GM19468 (cell line): ENCODE measurements at regions not wholly inside any gene's neighbourhood (a gene's known extent, or its start where the extent isn't known, plus 50 kb on each side); places are given as distances from the start of the nearest gene placed in this dataset.
"Not testable (repeated sequence)": the region's sequence is repeated elsewhere in the genome, so short reads cannot be mapped to it uniquely, and the experiment has no call there.

Source experiments
- ATAC-seq: cut with Tn5 transposase; IDR thresholded peaks from one replicate; pipeline ENCODE4 v1.9.1; 2021; ENCODE audit warnings: mild to moderate bottlenecking, moderate library complexity, moderate number of reproducible peaks; ENCODE audit not compliant: unreplicated experiment; ENCODE audit errors: extremely low read depth

DNA sequence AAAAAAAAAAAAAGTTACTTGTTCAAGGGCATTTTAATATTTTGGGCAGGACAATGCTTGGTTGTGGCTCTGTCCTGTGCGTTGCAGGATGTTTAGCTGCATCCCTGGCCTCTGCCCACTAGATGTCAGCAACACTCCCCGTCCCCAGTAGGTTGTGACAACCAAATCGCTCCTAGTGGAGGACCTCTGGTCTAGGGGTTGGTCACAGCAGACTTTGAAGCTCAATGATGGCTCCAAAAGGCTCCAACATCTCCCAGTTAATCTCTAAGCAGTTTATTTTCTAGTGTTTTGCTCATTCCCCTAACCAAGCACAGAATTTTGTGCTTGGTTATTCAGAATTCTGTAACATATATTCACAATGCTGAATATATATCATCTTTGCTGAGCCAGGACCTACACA, 67.0 kb downstream of the CHRNA1 start:
- ATAC-seq = peak; percentile 79

- ATAC-seq = no peak
Measured at GRCh38 chr2:174694920-174695319, 69.4 kb downstream of the CHRNA1 start.

DNA sequence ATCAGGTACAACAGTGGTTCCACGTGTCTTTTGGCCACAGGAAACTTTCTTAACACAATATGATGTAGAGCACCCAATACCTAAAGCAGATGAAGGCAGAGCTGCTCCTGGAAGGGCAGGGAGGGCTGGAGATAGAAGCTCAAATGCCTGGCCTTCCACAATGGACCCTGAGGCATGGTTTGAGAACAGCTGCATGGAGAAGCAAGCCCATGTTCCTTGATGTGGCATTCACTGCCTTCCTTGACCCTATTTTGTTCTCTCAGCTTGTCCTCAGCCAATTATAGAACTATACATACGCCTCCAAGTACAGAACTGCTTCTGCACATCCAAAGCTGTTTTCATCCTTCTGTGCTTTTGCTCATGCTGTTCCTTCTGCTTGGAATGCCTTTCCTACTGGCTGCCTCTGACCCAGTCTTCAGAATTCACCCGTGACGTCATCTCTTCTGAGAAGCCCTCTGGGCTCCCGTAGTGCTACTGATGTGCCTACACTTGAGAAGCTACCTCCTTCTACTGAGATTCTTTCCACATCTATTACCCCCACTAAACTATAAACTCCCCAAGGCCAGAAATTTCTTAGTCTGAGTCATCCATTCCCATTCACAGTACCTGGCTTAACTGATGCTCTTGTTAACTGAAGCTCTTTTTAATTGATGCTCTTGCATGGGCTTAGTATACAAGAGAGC, 69.9 kb downstream of the CHRNA1 start:
- ATAC-seq = no peak

DNA sequence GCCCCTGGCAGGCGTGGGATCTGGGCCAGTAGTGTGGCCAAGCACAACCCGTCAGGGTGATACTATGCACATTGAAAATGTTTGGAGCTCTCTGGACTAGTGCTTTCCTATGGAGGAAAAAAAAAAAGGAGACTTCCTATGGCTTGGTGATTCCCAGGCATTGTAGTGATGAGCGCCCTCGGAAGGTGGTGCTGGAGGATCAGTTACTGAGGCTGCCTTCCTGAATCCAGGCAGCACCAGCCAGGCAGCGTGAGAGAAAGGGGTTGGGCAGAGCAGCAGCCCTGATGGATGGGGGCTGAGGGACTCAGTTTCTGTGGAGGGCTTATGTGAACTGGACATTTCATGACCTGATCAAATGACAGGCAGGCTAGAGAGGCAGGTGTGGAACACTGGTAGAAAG, 70.9 kb downstream of the CHRNA1 start:
- ATAC-seq = no peak

DNA sequence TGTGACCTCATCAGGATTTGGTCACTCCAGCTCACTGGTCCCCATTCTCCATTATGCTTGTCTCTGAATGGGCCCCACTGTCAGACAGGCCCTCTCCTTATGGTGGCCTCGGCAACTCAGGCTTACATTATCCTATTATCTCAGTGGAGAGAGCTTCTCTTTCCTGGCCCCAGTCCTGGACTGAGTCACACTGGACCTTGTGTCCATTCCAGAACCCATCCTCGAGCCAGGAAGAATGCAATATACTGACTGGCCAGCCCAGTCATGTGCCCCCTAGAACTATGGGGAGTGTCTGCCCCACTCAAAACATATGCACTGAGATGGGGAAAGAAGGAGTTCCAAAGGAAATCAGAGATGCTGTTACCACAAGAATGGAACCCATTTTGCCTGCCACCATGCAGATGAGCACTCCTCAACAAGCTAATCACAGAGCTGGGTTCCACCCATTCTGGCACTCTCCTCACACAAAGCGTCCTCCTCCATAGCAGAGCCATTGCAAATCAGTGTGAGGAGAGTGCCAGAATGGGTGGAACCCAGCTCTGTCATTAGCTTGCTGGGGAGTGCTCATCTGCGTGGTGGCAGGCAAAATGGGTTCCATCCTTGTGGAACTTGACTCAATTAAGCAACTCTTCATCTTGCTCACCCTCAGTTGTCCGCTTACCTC, 71.9 kb downstream of the CHRNA1 start:
- ATAC-seq = no peak

DNA sequence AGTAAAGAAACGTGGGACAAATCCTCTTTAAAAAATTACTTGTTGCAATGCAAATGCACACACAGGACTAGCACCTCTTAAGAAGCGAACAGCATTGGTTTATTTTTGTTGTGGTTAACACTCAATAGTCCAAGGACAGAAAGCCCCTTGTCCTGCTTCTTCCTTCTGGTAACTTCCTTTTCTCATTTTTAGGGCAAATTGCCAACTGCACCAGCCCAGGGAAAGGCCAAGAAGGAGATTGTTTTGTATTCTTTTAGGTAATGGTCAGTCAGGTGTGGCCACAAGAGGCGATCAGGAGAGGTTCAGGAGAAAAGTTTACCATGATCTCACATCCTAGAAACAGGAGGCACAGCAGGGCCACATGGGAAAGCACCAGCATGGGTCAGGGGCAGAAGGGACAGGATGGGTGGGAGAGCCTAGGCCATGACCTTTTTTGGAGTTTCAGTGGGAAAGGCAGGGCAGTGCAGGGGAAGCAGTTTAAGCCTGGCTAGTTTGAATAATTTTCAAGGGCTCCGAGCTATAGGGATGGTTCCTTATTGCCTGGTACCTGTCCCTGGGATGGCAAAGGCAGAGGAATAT, 73.0 kb downstream of the CHRNA1 start:
- ATAC-seq = no peak

DNA sequence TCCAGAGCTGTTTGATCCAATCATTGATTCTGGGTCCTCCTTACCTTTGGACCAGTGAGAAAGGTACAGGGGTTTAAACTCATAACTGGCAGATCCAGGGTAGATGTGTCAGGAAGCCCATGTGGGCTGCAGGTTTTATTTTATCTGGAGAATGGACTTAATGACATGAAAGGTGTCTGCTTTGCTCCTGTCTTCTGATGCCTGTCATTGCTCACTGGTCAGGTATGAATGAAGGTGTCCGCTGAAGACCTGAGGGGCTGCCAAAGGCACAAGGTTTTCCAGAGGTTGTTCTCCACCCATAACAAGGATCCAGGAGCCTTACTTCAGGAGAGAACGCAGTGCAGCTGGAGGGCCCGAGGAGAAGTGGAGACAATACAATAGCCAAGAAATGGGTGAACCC, 74.2 kb downstream of the CHRNA1 start:
- ATAC-seq = no peak

GRCh38 chr2:174688079-174688478, 76.2 kb downstream of the CHRNA1 start:
- ATAC-seq = no peak

- no peak for ATAC-seq
Measured at GRCh38 chr2:174686430-174686829, 77.8 kb downstream of the CHRNA1 start.

- no peak for ATAC-seq
Measured at GRCh38 chr2:174683392-174683759, 80.9 kb downstream of the CHRNA1 start.

DNA sequence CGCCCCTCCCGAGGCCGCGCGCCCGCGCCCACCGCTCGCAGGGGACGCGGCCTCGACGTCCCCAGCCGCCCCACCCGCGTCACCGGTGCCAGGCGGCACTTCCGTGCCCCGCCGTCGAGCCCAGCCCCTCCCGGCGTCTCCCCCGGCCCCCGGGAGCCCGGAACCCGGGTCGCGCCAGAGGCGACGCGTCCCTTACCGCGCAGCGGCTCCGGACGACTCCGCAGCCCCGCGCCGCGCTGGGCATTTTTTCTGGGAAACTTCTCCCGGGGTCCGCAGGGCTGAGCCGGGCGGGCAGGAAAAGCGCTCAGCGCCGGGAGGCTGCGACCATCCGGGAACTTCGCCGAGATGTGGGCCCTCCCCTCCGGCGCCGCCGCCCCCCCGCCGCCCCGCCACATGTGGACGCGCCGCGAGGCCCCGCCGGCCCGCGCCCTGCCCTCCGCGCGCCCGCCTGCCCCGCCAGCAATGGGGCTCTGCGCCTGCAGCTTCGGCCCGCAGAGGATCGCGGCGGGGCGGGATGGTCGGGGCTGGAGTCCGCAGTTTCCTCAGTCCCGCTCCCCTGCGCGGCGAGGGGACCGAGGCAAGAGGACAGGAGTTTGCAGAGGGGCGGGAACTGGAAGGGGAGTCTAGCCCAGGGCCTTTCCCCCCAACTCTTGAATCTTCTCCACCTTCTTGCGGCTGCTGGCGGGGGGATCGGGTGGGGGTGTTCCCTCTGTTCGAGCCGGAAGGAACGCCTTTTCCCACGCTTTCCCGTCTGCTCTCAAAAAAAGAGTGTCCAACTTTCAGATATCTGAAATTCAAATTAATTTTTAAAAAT, 81.5 kb downstream of the CHRNA1 start:
- no peak for ATAC-seq

DNA sequence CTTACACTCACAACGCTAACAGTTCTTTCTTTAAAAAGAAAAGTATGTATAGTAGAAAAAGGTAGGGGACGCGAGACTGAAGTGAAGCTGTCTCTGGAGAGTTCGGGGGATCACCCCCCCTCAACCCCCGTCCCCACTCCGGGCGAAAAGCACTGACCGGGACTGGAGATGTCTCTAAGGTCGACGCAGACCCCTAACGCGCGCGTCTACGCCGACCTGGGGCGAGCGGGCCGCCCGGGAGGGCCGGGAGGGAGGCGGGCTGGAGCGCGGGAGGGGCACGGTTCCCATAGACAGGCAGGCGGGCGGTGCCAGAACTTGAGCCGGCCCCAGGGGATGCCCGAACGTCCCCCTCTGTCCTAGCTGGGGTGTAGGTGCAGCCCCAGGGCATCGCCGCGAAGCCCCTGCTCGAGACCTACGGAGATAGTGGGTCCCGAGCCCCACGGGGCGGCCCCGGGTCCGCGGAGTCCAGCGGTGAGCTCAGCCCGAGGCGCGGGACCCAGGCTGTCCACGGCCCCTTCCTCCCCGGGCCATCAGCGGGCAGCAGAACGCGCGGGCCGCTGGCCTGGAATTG, 82.2 kb downstream of the CHRNA1 start:
- peak; percentile 22 for ATAC-seq

DNA sequence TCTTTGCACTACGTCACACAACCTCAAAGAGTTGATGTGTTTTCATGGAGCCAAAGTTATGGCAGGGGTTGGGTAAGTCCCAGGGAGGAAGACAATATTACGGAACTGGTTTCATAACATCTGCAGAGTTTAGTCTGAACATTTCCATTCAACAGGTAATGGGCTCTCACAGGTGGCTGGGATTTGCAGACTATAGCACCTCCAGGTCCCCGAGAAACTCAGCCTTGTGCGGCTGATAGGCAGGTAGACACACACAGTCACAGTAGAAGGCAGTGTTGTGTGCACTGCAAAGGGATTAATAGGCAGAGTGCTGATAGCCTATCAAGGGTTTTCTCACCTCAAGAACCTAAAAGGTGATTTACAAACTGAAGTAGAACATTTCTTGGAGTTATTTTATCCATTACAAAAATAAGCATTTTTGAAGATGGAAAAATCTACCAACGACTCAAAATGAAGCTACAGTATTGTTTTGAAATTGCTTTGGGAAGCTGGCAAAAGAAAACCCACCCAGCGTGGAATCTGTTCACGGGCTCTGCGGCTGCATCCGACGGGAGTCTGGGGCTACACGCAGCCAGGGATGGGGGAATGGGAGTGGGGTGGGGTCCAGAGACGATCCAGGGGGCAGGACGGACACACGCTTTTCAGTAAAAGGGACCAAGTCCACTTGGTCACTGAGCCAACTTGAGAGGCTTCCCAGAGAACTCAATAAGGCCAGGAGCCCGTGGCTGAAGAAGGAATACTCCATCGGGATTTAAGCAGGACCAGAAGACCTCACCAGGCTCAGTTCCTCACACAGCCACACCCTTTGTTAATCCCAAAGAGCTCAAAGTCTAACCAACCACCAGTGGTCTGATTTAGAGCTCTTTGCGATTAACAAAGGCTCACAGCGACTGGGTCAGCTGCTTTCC, 82.9 kb downstream of the CHRNA1 start:
- no peak for ATAC-seq

DNA sequence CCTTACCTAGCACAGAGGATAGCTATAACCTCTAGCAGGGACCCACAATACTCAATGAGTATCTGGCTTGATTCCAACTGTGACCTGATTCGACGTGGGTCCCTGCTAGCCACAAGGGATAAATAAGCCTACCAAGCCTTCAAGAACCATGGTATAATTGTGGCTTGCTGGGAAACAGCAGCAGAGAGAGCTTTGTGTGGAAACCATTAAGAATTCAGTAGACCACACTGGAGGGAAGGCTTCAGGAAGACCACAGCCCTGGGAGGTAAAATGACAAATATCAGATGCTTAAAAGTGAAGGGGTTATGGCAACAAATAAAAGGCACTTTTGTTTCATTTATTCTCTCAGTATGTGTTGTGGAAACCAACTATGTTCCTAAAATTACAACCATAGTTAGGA, 82.6 kb upstream of the WIPF1 start:
- no peak for ATAC-seq

GRCh38 chr2:174678395-174678794, 80.8 kb upstream of the WIPF1 start:
- no peak for ATAC-seq

DNA sequence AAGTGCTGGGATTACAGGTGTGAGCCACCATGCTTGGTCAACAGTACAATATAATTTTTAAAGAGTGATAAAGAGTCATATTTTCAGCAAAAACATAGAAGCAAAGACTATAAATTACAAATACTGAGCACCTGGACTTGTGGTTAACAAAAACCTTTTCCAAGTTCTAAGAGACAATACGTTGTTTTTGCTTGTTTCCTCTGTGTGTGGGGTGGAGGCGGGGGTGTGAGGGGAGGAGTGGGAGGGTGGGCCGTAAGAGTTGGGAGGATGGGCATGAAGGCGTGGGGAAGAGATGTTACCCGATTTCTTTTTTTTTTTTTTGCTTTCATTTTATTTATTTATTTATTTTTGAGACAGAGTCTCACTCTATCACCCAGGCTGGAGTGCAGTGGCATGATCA, 78.0 kb upstream of the WIPF1 start:
- ATAC-seq = no peak

- ATAC-seq = no peak
Measured at GRCh38 chr2:174673876-174674275, 76.3 kb upstream of the WIPF1 start.

DNA sequence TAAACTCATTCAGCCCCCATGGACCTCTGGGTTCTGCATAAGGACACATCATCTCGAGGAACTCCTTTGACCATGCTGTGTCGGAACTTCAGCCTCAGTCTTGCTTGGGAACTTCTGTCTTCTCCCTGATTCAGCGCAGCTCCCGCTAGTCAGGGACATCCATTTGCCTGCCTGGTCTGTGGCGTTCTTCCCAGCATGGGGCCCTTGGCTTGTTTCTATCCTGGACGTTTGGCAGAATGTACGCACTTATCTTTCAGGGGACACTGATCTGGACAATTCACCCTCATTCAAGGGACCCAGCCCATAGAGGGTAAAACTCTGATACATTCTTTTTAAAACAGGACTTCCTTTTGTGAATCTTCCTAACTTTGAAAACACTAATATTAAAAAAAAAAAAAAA, 75.8 kb upstream of the WIPF1 start:
- ATAC-seq = no peak

DNA sequence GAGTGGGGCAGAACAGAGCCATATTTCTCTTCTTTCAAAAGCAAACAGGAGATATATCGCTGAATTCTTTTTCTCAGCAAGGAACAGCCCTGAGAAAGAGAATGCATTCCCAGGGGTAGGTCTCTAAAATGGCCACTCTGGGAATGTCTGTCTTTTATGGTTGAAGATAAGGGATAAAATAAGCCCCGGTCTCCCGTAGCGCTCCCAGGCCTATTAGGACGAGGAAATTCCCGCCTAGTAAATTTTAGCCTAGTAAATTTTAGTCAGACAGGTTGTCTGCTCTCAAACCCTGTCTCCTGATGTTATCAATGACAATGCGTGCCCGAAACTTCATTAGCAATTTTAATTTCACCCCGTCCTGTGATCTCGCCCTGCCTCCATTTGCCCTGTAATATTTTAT, 73.9 kb upstream of the WIPF1 start:
- not testable (repeated sequence) for ATAC-seq

GRCh38 chr2:174670446-174670845, 72.8 kb upstream of the WIPF1 start:
- no peak for ATAC-seq
